HS-27A (cell line): ENCODE measurements at regions not wholly inside any gene's neighbourhood (a gene's known extent, or its start where the extent isn't known, plus 50 kb on each side); places are given as distances from the start of the nearest gene placed in this dataset.
"Not testable (repeated sequence)": the region's sequence is repeated elsewhere in the genome, so short reads cannot be mapped to it uniquely, and the experiment has no call there.

Experiments used
- DNase-seq: peaks from one replicate; pipeline ENCODE4 v3.0.0-alpha.2; 2012; ENCODE audit warnings: low read depth, missing footprints

GRCh38 chr14:59116984-59117415 is 71.5 kb upstream of the DAAM1 start:
- peak; percentile 23 for DNase-seq

- no peak for DNase-seq
Measured at GRCh38 chr14:59117754-59118528, 70.5 kb upstream of the DAAM1 start.

GRCh38 chr14:59120921-59121320 is 67.5 kb upstream of the DAAM1 start:
- DNase-seq = no peak

DNA sequence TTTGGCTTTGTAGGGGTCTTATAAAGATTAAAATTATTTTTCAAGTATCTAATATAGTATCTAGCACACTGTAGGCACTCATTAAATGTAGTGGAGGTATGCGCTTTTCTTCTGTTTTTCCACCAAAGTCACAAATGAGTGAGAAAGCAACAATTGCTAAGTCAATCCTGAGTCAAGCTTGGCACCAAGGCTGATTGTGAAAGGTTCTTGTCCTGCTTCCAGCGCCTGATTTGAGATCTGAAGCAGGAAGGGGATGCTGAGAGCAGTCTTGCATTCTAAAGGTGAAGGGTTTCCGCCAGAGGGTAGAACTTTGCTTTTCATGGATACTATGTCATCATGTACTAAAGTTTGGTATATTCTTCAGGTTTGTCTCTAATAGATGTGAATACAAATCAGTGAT is 64.9 kb upstream of the DAAM1 start:
- no peak for DNase-seq

DNA sequence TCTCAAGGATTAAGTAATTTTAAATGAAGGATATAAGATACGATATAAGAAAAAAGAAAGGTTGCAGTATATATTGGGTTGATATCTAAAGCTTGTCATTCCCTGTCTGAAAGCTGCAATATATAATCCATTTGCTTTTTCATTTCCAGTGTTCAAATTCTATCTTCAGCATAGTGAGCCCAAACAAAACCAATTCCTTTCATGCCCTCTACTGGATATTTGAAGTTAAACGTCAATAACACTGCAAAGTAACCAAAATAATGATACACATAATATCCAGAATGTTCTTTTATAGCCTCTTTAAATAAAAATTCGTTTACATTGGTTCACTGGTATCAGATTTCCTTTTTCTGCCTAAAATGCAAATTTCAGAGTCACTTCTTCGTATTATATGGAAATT is 64.5 kb upstream of the DAAM1 start:
- DNase-seq = no peak

DNA sequence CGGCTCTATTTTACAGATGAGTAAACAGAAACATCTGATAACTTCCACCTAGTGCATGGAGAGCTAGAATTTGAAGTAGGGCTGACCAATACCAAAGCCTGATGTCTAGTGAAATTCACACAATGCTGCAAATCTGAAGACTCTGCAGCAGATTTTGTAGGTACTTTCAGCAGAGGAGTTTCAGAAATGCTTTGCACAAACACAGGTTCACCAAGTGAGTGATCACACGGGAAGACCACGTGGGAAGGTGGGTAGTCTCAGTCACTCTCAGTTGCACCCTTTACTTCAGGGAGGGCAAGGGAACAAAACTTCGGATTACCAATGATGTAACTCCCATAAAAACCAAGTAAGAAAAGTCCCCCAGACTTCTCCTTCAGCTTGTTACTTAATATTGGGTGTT is 63.3 kb upstream of the DAAM1 start:
- DNase-seq = no peak

DNA sequence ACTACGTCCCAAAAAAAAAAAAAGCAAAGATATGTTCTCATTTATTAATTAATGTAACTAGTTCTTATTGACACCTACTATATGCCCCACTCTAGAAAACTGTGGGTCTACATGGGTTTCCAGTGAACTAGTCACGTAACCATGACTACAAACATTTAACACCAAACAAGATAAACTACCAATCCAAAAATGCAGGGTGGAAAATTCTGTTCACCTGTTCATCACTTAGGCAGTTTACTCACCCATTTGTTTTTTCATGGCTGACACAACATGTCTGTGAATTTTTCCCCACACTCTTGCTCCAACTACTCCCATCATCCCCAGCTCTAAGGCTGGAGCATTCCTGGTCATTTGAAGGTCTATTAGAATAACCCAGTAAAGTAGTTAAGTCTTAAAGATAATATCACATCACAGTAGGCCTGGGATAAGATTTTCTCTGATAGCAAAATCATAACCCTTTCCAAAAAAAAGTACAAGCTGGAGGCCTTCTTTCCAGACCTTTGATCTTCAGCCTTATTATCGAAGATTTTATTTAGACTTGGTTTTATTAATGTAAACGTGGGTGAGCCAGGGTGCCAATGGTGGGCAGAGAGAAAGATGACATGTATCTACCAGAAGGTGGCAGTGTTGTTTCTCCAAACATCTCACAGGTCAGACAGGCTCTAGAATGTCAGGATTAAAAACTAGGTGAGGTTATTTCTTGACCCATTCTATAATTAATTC is 61.6 kb upstream of the DAAM1 start:
- peak; percentile 20 for DNase-seq

GRCh38 chr14:59127437-59127732 is 61.1 kb upstream of the DAAM1 start:
- DNase-seq = no peak

DNA sequence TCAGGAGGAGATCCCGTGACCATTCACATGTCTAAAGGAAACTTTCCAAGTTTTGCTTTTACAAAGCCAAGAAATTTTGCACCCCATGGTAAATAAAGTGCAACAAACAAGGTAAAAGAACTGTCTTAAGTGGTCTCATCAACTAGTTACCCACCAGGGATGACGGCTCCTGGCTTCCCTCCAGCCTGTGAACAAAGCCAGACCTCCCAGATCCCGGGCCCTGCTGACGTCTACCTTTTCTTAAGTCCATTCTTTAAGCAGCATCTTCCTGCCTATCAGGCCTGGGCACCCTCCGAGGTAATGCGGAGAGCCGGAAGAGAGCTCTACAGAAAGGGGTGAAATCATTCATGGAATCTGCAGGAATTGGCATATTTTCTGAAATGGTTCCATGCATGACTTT is 58.0 kb upstream of the DAAM1 start:
- no peak for DNase-seq

GRCh38 chr14:59131938-59132795 is 56.3 kb upstream of the DAAM1 start:
- DNase-seq = no peak

GRCh38 chr14:59132796-59133494 is 55.5 kb upstream of the DAAM1 start:
- no peak for DNase-seq

GRCh38 chr14:59133709-59134108 is 54.8 kb upstream of the DAAM1 start:
- no peak for DNase-seq

DNA sequence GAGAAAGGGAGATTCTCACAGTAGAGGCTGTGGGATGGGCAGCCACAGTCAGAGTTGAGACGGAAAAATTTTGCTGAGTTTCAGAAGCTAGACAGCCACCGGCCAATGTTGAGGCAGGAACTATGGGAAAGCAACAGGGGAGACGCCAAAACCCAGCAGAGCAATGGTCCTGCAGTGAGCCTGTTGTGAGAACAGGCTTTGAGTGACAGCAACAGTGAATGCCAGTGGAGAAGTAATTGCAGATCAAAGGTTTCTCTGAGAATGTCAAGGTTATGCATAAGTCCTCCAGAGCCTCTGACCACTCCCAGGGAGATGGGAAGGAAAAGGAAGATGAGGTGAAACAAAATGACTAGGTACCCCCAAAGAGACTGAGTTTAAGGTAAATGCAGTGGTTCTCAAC is 54.2 kb upstream of the DAAM1 start:
- no peak for DNase-seq

DNA sequence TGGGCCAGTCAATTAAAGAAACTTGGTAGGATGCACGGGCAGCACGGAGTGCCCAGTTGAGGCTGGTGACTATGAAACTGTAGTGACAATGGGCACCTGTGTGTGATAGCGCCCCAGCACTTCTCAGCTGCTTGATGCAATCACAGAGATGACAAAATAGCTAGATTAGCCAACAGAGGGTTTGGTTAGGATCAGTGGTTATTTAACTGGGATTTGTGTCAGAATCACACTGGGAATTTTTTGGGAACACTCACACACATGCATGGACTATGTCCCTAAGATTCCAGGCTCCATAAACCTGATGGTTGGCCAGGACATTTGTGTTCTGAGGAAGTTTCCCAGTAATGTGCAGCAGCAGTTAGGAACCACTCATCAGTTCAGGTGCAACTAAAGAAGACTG is 51.2 kb upstream of the DAAM1 start:
- DNase-seq = no peak

DNA sequence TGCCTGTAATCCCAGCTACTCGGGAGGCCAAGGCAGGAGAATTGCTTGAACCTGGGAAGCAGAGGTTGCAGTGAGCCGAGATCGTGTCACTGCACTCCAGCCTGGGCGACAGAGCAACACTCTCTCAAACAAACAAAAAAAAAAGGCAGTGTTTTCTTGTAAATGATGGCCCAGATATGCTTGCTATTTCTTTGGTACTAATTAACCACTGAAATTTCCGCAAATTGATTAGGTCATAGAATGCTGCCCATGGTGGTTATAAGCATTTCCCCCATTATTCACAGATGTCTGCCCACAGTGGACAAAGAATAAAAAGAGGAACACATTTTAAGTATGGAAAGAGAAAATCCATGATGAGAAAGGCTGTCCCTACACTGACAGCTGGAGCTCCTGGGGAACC is 49.9 kb upstream of the DAAM1 start:
- not testable (repeated sequence) for DNase-seq
